Body of pancreas (tissue), 4 donors: ENCODE measurements at regions not wholly inside any gene's neighbourhood (a gene's known extent, or its start where the extent isn't known, plus 50 kb on each side); places are given as distances from the start of the nearest gene placed in this dataset.
A peak's percentile ranks its signal among the peaks of the same experiment; 100 is the strongest.
"Not testable (repeated sequence)": the region's sequence is repeated elsewhere in the genome, so short reads cannot be mapped to it uniquely, and the experiment has no call there.

Experiments
- CTCF ChIP-seq, 7 experiments: fragments of 450-650 bp in 4 of 7; fragments of 200-600 bp in 3 of 7; sonication (generic) in 3 of 7; IDR thresholded peaks; one replicate each; pipeline ENCODE4 v1.5.1; 2016 to 2019; ENCODE audit warnings: antibody characterized with exemption in 7 of 7
- POLR2A ChIP-seq, 3 donors: fragments of 450-650 bp; IDR thresholded peaks; one replicate each; pipeline ENCODE4 v1.6.1; 2016; ENCODE audit warnings: antibody characterized with exemption in 3 of 3, mild to moderate bottlenecking in 2 of 3

GRCh38 chr7:32691965-32692815 lies 196.9 kb downstream of the AVL9 start:
- not testable (repeated sequence) for TF ChIP-seq POLR2A (IDR thresholded peaks at IDR 0.05)
- TF ChIP-seq CTCF (IDR thresholded peaks at IDR 0.05), result peak in 5 of 7 experiments; percentile 12 to 19 (median 18)
